GM12891 (cell line): ENCODE measurements at regions not wholly inside any gene's neighbourhood (a gene's known extent, or its start where the extent isn't known, plus 50 kb on each side); places are given as distances from the start of the nearest gene placed in this dataset.

Experiments
- DNase-seq: peaks from one replicate; pipeline ENCODE4 v3.0.0; 2011; ENCODE audit warnings: low spot score; ENCODE audit not compliant: insufficient read length
- FAIRE-seq: peaks from 2 replicates; lab custom pipeline; 2011; peaks lifted over from hg19 to GRCh38; lab: Jason Lieb, UNC
- PAX5 ChIP-seq: IDR thresholded peaks from 2 replicates; pipeline ENCODE4 v1.6.1; 2011; ENCODE audit warnings: low read length, moderate library complexity, mild to moderate bottlenecking; ENCODE audit not compliant: insufficient read depth, severe bottlenecking
- POLR2A ChIP-seq: IDR thresholded peaks from 2 replicates; pipeline ENCODE4 v1.6.1; 2011; ENCODE audit warnings: low read depth, low read length, control low read depth
- POLR2AphosphoS5 ChIP-seq: IDR thresholded peaks from 2 replicates; pipeline ENCODE4 v1.6.1; 2011; ENCODE audit warnings: low read depth, low read length, control low read depth
- POU2F2 ChIP-seq: IDR thresholded peaks from 2 replicates; pipeline ENCODE4 v1.6.1; 2011; ENCODE audit warnings: low read depth, mild to moderate bottlenecking, control low read depth, low read length, moderate library complexity
- SPI1 ChIP-seq: IDR thresholded peaks from 2 replicates; pipeline ENCODE4 v1.6.1; 2011; ENCODE audit warnings: low read depth, low read length, control low read depth
- TAF1 ChIP-seq: IDR thresholded peaks from 2 replicates; pipeline ENCODE4 v1.6.1; 2011; ENCODE audit warnings: low read depth, low read length, control low read depth

DNA sequence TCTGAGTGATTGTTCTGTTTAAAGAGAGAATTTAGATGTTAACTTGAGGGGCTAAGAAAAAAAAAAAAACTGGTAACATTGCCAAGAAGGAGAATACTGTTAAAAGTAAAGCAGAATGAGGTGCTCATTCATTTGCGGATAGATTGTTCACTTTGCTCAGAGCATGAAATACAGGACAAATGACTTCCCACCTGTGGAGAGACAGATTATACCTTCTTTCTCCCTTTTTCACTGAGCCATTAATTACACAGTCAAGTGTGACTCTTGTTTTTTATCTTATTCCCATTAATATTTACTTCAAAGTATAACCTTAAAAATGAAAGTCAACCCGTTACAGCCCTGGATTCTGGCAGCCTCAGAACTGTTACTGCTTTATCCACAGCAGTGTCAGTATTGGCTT, 264.5 kb downstream of the TAF11L14 start:
- DNase-seq: no peak
- FAIRE-seq: no peak
- TF ChIP-seq POLR2A (no peak), TAF1 (no peak), POU2F2 (no peak), PAX5 (no peak), SPI1 (no peak), POLR2AphosphoS5 (no peak)

DNA sequence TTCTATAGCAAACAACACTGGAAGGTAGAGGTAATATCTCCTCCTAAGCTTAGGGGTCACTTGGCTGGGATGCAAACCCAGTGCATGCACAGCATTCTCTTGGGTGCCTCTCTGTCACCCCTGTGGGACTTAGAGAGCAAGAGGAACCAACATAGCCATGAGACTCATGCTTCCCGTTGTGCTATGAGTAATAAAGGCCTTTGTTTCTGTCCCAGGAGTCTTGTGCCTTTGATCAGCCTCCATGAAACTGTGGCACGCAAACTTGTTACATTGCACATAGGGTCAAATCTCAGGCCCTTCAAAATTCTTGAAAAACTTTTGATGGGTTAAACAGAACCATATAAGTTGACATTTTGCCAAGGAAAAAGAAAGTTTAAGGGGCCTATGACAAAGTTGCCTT, 272.8 kb downstream of the TAF11L14 start:
- FAIRE-seq: no peak
- no peak for TF ChIP-seq SPI1
- no peak for TF ChIP-seq TAF1
- peak; percentile 88 for TF ChIP-seq PAX5
- no peak for TF ChIP-seq POU2F2
- no peak for TF ChIP-seq POLR2A
- TF ChIP-seq POLR2AphosphoS5: no peak
- no peak for DNase-seq

DNA sequence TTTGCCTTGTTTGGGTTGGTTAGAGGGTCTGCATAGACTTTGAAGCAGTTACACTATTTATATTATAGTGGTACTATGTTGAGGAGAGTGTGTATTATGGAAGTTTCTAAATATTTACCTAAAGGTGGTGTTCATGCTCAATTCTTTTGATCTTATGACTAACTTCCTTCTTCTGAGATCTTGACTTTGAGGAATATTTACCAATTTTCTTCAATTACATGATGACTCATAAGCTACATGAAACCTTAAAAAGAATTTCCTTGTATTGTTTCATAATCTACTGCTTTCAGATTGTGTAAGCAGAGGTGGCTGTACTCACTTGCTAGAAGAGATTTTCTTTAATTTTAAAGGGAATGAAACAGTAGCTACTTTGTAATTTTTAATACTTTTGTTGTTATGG, 276.1 kb downstream of the TAF11L14 start:
- no peak for FAIRE-seq
- no peak for DNase-seq
- TF ChIP-seq TAF1: no peak
- TF ChIP-seq POU2F2: no peak
- no peak for TF ChIP-seq POLR2AphosphoS5
- no peak for TF ChIP-seq POLR2A
- TF ChIP-seq SPI1: no peak
- TF ChIP-seq PAX5: no peak

DNA sequence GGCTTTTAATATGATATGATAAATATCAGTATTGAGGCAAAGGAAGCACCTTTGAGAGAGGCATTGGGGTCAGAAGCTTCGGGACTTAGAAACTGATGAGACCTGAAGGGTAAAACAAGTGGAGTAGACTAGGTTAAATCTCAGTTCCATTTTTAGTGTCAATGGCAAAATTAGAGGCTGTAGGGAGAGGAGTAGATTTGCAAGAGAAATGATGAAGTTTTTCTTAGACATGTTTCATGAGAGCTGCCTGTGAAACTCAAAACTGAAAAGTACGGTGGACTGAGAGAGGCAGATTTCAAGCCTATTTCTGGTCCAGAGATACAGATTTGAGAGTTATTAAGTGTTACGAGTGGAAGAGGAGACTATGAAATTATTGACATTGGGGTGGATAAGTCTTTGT, 278.5 kb downstream of the TAF11L14 start:
- no peak for FAIRE-seq
- no peak for DNase-seq
- TF ChIP-seq TAF1 (no peak), POLR2A (no peak)

DNA sequence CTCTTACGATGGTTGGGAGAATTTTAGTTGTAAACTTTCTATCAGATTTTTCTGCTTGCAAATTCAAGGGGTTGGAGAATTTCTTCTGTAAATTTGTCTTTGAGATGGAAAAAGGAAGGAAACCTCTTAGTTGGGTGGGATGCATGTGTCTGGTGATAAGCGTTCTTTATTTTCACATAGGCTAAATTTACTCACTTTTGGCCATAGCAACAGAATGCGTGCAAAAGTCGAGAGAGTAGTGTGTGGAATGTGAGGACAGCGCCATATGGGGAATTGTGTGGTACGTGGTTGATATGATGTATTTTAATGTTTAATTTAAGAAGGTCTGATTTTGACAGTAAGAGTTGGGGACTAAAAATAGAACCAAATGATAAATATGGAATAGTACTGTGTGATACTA, 282.2 kb downstream of the TAF11L14 start:
- FAIRE-seq (no peak), DNase-seq (no peak)
- TF ChIP-seq TAF1 (no peak), POU2F2 (no peak), POLR2AphosphoS5 (no peak), POLR2A (no peak), PAX5 (no peak), SPI1 (no peak)

DNA sequence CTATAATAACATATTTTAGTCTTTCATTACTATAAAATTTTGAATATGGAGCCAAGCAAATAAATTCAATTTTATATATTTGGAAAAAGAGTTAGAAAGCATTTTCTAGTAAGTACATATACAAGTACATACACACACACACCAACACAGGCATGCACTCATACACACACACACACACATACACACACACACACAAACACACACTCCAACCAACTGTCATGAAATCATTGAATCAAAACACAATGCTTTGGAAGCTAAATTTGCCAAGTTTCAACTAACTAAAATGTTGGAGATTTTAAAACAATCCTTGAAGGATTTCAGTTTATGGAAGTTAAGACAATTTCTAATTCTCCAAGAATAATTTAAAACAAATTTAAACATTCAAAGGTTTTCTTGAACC, 283.2 kb downstream of the TAF11L14 start:
- FAIRE-seq (no peak), DNase-seq (no peak)
- TF ChIP-seq TAF1 (no peak), PAX5 (no peak), POLR2AphosphoS5 (no peak), SPI1 (no peak), POLR2A (no peak), POU2F2 (no peak)

DNA sequence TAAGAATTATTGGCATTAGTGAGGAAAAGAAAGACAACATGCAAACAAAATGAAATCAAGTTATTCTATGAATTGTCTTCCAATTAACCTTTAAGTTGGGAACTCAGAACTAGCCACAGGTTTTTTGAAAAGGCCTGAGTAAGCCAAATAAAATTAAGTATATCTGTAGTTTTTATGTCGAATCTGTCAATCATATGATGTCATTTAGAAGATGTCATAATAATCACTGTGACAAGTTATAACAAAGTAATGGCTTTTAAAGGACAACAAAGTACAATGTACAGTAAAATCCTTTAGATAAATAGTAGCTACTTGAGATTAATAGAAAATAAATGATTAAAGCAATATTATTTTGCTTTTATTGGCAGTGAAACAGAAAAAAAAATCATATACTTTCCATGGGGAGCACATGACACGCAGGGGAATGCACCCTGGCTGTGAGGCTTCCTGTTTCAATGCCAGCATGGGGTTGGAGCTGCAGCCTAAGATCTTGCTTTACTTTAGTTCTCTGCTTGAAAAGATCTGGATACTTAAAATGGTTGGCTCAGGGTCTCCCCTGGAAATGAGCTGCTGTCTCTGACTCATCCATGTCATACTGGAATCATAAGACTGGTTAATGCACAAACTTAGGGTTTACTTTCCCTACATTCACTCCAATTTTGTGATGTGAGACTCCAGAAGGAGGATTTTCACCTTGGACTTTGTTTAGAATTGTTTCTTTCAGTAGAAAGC, 284.3 kb downstream of the TAF11L14 start:
- FAIRE-seq (no peak), DNase-seq (no peak)
- TF ChIP-seq POU2F2 (no peak), POLR2A (no peak), TAF1 (no peak), POLR2AphosphoS5 (no peak), PAX5 (no peak), SPI1 (no peak)

DNA sequence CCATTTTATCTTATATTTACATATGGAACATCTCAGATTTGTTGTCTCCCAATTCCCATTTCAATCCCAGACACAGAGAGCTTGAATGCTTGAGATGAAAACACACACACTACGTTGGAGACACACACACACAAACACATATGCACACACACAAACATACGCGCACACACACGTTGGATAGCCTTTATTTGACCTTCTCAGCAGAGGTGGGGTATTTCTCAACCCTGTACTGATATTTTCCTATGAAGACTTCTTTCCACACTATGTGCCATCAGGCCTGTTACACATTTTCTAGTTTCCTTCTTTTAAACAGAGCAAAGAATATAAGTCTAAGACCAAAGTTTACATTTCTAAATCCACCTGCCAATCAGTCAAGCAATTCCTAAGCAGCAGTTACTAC, 291.0 kb downstream of the TAF11L14 start:
- FAIRE-seq: no peak

DNA sequence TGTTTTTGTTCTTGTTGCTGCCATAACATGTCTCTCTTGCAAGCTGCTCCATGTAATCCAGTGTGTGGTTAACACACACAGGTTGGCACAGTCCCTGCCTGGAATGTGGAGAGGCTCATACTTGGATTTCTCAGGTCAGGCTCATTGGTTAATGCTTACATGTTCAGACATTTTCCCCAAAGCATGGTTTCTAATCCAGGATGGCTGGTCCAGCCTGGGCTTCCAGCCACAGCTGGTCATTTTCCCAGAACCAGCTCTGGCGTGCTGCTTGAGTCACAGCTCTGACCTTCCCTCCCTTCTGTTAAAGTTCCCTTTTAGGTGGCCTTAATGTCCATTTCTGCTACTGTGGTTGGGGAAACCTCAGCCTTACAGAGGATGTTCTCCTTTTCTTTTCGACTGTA, 294.3 kb downstream of the TAF11L14 start:
- DNase-seq (no peak), FAIRE-seq (no peak)
- no peak for TF ChIP-seq POU2F2
- TF ChIP-seq SPI1: no peak
- no peak for TF ChIP-seq POLR2AphosphoS5
- TF ChIP-seq PAX5: no peak
- no peak for TF ChIP-seq POLR2A
- no peak for TF ChIP-seq TAF1

More for the DNA sequence above, 291.0 kb downstream of the TAF11L14 start:
- no peak for DNase-seq
- TF ChIP-seq POLR2AphosphoS5 (no peak), POLR2A (no peak), TAF1 (no peak), SPI1 (no peak), POU2F2 (no peak), PAX5 (no peak)

DNA sequence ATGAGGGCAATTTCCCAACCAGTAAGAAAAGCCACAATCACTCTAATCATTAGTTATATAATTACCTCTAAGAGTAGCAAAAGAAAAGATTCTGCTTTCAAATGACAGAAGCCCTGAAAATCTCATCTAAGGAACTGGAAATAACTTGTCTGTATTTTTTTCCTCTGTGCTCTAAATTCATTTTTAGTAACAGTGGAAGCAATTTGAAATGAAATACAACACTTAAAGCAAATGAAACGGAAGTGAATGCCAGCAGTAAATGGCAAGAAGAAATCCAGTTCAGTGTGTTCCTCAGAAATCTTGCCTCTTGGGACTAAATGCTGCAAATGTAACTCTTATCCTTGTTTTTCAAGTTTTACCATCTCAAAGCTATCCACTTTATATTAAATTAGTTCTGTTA, 294.9 kb downstream of the TAF11L14 start:
- no peak for FAIRE-seq
- TF ChIP-seq TAF1 (no peak), POLR2A (no peak), POU2F2 (no peak), PAX5 (no peak), POLR2AphosphoS5 (no peak), SPI1 (no peak)
- no peak for DNase-seq
